ENCODE measurements at regions not wholly inside any gene's neighbourhood (a gene's known extent, or its start where the extent isn't known, plus 50 kb on each side); places are given as distances from the start of the nearest gene placed in this dataset.

GRCh38 chr7:155935726-155936125 lies 123.5 kb upstream of the SHH start:
- Mint-ChIP-seq H3K4me1 (no peaks in the 10 kb centered on the region), H3K27me3 (ENCODE audit: insufficient read depth, low read depth, poor library complexity) (peaks cover 4% of the 10 kb centered on the region), H3K4me3 (no peak overlapping the region), H3K27ac (no peak overlapping the region), H3K9me3 (peaks cover 31% of the 10 kb centered on the region), H3K36me3 (ENCODE audit: low read depth) (no peaks in the 10 kb centered on the region; the same call in 1 of the 3 replicates)
- TF ChIP-seq EZH2 (IDR thresholded peaks at IDR 0.05; ENCODE audit: low read depth, unreplicated experiment) (no peak), CREB1 (CRISPR knock-in tag; IDR thresholded peaks at IDR 0.05; ENCODE audit: low read depth) (no peak), NANOG (IDR thresholded peaks at IDR 0.05; ENCODE audit: borderline replicate concordance) (no peak), ZNF331 (CRISPR knock-in tag; IDR thresholded peaks at IDR 0.05; ENCODE audit: low read depth) (no peak), ZNF114 (CRISPR knock-in tag; IDR thresholded peaks at IDR 0.05) (no peak), JUNB (IDR thresholded peaks at IDR 0.05; ENCODE audit: unreplicated experiment) (no peak), ZNF462 (CRISPR knock-in tag; IDR thresholded peaks at IDR 0.05) (no peak)
- TF ChIP-seq, protein P1, sequence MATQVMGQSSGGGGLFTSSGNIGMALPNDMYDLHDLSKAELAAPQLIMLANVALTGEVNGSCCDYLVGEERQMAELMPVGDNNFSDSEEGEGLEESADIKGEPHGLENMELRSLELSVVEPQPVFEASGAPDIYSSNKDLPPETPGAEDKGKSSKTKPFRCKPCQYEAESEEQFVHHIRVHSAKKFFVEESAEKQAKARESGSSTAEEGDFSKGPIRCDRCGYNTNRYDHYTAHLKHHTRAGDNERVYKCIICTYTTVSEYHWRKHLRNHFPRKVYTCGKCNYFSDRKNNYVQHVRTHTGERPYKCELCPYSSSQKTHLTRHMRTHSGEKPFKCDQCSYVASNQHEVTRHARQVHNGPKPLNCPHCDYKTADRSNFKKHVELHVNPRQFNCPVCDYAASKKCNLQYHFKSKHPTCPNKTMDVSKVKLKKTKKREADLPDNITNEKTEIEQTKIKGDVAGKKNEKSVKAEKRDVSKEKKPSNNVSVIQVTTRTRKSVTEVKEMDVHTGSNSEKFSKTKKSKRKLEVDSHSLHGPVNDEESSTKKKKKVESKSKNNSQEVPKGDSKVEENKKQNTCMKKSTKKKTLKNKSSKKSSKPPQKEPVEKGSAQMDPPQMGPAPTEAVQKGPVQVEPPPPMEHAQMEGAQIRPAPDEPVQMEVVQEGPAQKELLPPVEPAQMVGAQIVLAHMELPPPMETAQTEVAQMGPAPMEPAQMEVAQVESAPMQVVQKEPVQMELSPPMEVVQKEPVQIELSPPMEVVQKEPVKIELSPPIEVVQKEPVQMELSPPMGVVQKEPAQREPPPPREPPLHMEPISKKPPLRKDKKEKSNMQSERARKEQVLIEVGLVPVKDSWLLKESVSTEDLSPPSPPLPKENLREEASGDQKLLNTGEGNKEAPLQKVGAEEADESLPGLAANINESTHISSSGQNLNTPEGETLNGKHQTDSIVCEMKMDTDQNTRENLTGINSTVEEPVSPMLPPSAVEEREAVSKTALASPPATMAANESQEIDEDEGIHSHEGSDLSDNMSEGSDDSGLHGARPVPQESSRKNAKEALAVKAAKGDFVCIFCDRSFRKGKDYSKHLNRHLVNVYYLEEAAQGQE (IDR thresholded peaks at IDR 0.05; ENCODE audit: unreplicated experiment), result no peak
- H3K27ac ChIP-seq (ENCODE audit: low read depth), result no peak overlapping the region
- H3K4me1 ChIP-seq (ENCODE audit: insufficient read depth), result no peaks in the 10 kb centered on the region
- H3K27me3 ChIP-seq (ENCODE audit: insufficient read depth), result no peaks in the 10 kb centered on the region
- H3K4me2 ChIP-seq, result no peak overlapping the region
- no peaks in the 10 kb centered on the region for H3K79me2 ChIP-seq (replicated peaks; ENCODE audit: insufficient read depth)
- H3K4me3 ChIP-seq, result no peak overlapping the region
- ATAC-seq, result no peak
- no peaks in the 10 kb centered on the region for H3K9me2 ChIP-seq (ENCODE audit: insufficient read depth)
- no peaks in the 10 kb centered on the region for H4K20me1 ChIP-seq (replicated peaks; ENCODE audit: insufficient read depth)
- no peak overlapping the region for H2AFZ ChIP-seq
- DNase-seq (ENCODE audit: low spot score), result no peak
- no peaks in the 10 kb centered on the region for H3K36me3 ChIP-seq (ENCODE audit: insufficient read depth)
- H3F3A ChIP-seq (replicated peaks; ENCODE audit: low read depth), result 0 out of 2 replicates have a peak, but pooled peaks cover 2% of the 10 kb centered on the region

Data from GM23338 (cell line).